HG03025 (cell line): ENCODE measurements at regions not wholly inside any gene's neighbourhood (a gene's known extent, or its start where the extent isn't known, plus 50 kb on each side); places are given as distances from the start of the nearest gene placed in this dataset.
"Not testable (repeated sequence)": the region's sequence is repeated elsewhere in the genome, so short reads cannot be mapped to it uniquely, and the experiment has no call there.

Experiments
- ATAC-seq: cut with Tn5 transposase; IDR thresholded peaks from one replicate; pipeline ENCODE4 v1.9.1; 2021; ENCODE audit warnings: mild to moderate bottlenecking, moderate library complexity; ENCODE audit not compliant: unreplicated experiment, low FRiP score

- no peak for ATAC-seq
Observed at GRCh38 chr11:103792981-103793468, 243.4 kb upstream of the DDI1 start.

- no peak for ATAC-seq
Observed at GRCh38 chr11:103794262-103794661, 242.2 kb upstream of the DDI1 start.

GRCh38 chr11:103798026-103798425 lies 238.4 kb upstream of the DDI1 start:
- no peak for ATAC-seq

- no peak for ATAC-seq
Observed at GRCh38 chr11:103798446-103798845, 238.0 kb upstream of the DDI1 start.

GRCh38 chr11:103800406-103801114 lies 235.9 kb upstream of the DDI1 start:
- ATAC-seq, result no peak

- no peak for ATAC-seq
Observed at GRCh38 chr11:103803062-103803461, 233.4 kb upstream of the DDI1 start.

- ATAC-seq, result no peak
Observed at GRCh38 chr11:103805688-103806009, 230.8 kb upstream of the DDI1 start.

- ATAC-seq, result no peak
Observed at GRCh38 chr11:103806130-103806895, 230.1 kb upstream of the DDI1 start.

- no peak for ATAC-seq
Observed at GRCh38 chr11:103807806-103808205, 228.6 kb upstream of the DDI1 start.

- ATAC-seq, result no peak
Observed at GRCh38 chr11:103808252-103808651, 228.2 kb upstream of the DDI1 start.

GRCh38 chr11:103811870-103812455 lies 224.5 kb upstream of the DDI1 start:
- no peak for ATAC-seq

- ATAC-seq, result no peak
Observed at GRCh38 chr11:103812680-103813079, 223.8 kb upstream of the DDI1 start.

- ATAC-seq, result not testable (repeated sequence)
Observed at GRCh38 chr11:103820345-103820744, 216.1 kb upstream of the DDI1 start.

- no peak for ATAC-seq
Observed at GRCh38 chr11:103824116-103824515, 212.3 kb upstream of the DDI1 start.

GRCh38 chr11:103825469-103825868 lies 211.0 kb upstream of the DDI1 start:
- no peak for ATAC-seq

- ATAC-seq, result no peak
Observed at GRCh38 chr11:103826856-103827255, 209.6 kb upstream of the DDI1 start.

- ATAC-seq, result no peak
Observed at GRCh38 chr11:103829596-103829995, 206.8 kb upstream of the DDI1 start.

GRCh38 chr11:103830205-103830604 lies 206.2 kb upstream of the DDI1 start:
- no peak for ATAC-seq

- no peak for ATAC-seq
Observed at GRCh38 chr11:103832762-103833161, 203.7 kb upstream of the DDI1 start.

- no peak for ATAC-seq
Observed at GRCh38 chr11:103842191-103842590, 194.2 kb upstream of the DDI1 start.

GRCh38 chr11:103842795-103843194 lies 193.6 kb upstream of the DDI1 start:
- ATAC-seq, result no peak
